Panc1 (cell line): ENCODE measurements at regions not wholly inside any gene's neighbourhood (a gene's known extent, or its start where the extent isn't known, plus 50 kb on each side); places are given as distances from the start of the nearest gene placed in this dataset.
"Not testable (repeated sequence)": the region's sequence is repeated elsewhere in the genome, so short reads cannot be mapped to it uniquely, and the experiment has no call there.

ENCODE experiments used
- ATAC-seq: fragments of 200-7000 bp; cut with Tn5 transposase; 2 replicates; pipeline ENCODE4 v1.9.1; 2020; ENCODE audit warnings: mild to moderate bottlenecking, moderate library complexity
- BruUV-seq: library from RNA; stranded (reverse); fragments of 400-500 nt; replicated peaks from 2 replicates; lab custom pipeline; 2021; lab: Mats Ljungman, UMichigan
- CTCF ChIA-PET: fragments of 300-600 bp; sonication (Branson Sonifier 250); formaldehyde crosslinking; loops from one replicate; lab custom pipeline; 2022; ENCODE audit warnings: antibody characterized with exemption; lab: Charles Lee
- POLR2A ChIA-PET: fragments of 300-600 bp; sonication (Branson Sonifier 250); formaldehyde crosslinking; loops from one replicate; lab custom pipeline; 2022; ENCODE audit warnings: antibody characterized with exemption; lab: Charles Lee
- DNase-seq: peaks from one replicate; pipeline ENCODE4 v3.0.0-alpha.2; 2010; ENCODE audit warnings: low read depth, low spot score
- H3K27ac ChIP-seq: 2 replicates; pipeline ENCODE4 v1.5.1; 2011; ENCODE audit warnings: mild to moderate bottlenecking, low read length, inconsistent platforms
- H3K27me3 ChIP-seq: fragments of 200-500 bp; sonication (Bioruptor generic); 2 replicates; pipeline ENCODE4 v1.6.0; 2014; ENCODE audit warnings: low read length, inconsistent platforms; ENCODE audit not compliant: control insufficient read depth, insufficient read depth
- H3K36me3 ChIP-seq: fragments of 200-500 bp; sonication (Bioruptor generic); 2 replicates; pipeline ENCODE4 v1.5.1; 2014; ENCODE audit warnings: inconsistent platforms, mild to moderate bottlenecking, low read length, moderate library complexity; ENCODE audit not compliant: control insufficient read depth, insufficient read depth
- H3K4me1 ChIP-seq: 2 replicates; pipeline ENCODE4 v1.5.1; 2011; ENCODE audit warnings: inconsistent platforms, mild to moderate bottlenecking, low read length, moderate library complexity; ENCODE audit not compliant: control insufficient read depth, insufficient read depth
- H3K4me3 ChIP-seq, 2 experiments: 2 replicates each; pipeline ENCODE4 v1.5.1; 2011 to 2012; ENCODE audit warnings: low read depth in 2 of 2, low read length in 2 of 2, mild to moderate bottlenecking in 2 of 2, inconsistent platforms in 1 of 2, moderate library complexity in 1 of 2
- H3K9me3 ChIP-seq: fragments of 200-500 bp; sonication (Bioruptor generic); 2 replicates; pipeline ENCODE4 v1.5.1; 2014; ENCODE audit warnings: low read depth, mild to moderate bottlenecking, inconsistent platforms, low read length, moderate library complexity; ENCODE audit not compliant: control insufficient read depth, insufficient read depth
- POLR2AphosphoS5 ChIP-seq: IDR thresholded peaks from 2 replicates; pipeline ENCODE4 v1.6.1; 2012; ENCODE audit warnings: mild to moderate bottlenecking, low read depth, low read length, moderate library complexity
- SIN3A ChIP-seq: IDR thresholded peaks from 2 replicates; pipeline ENCODE4 v1.6.1; 2012; ENCODE audit warnings: low read depth, mild to moderate bottlenecking, low read length, moderate library complexity, borderline replicate concordance; ENCODE audit not compliant: insufficient read depth
- TCF7L2 ChIP-seq: IDR thresholded peaks from 2 replicates; pipeline ENCODE4 v1.6.1; 2011; ENCODE audit warnings: mild to moderate bottlenecking, low read depth, low read length, inconsistent platforms
- in situ Hi-C: cut with HindIII; loops from 2 replicates; pipeline ENCODE4 v1.10.0; 2016; ENCODE audit warnings: low sequenced_read_pairs, low pct_unique_long_range_greater_than_20kb
- intact Hi-C: fragments of 100-400 bp; cut with micrococcal nuclease; formaldehyde crosslinking; loops from one replicate; pipeline ENCODE4 v1.10.0; 2022; ENCODE audit not compliant: unreplicated experiment
- TF ChIP-seq, protein P1 (sequence below): fragments of 450-650 bp; IDR thresholded peaks from 2 replicates; pipeline ENCODE4 v1.5.1; 2017; ENCODE audit warnings: mild to moderate bottlenecking
- TF ChIP-seq, protein P2 (sequence below), 2 experiments: IDR thresholded peaks; 2 replicates each; pipeline ENCODE4 v1.6.1; 2011 to 2012; ENCODE audit warnings: low read depth in 2 of 2, control low read depth in 1 of 2, low read length in 1 of 2, mild to moderate bottlenecking in 1 of 2, moderate library complexity in 1 of 2; ENCODE audit not compliant: insufficient read depth in 1 of 2

DNA sequence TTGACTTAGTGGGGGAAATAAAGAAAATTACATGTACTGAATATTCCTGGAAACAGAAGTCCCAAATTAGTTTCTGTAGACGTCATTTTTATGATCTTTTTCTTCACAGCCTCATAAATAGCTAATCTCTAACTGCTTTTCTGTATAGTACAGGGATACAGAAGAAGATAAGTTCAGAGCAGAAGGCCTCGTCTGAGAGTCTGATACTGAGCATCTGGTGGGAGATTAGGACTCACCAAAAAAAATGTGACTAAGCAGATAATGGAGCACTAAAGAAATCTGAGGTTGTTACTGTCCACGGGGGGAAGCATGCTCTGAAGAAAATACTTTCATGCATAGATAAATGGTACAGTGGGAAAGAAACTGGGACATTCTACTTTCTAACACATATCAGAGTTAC lies 115.3 kb upstream of the TRPC5 start:
- intact Hi-C loops = no loop called here
- Histone ChIP-seq H3K27ac (no peak overlapping the region), H3K36me3 (no peaks in the 10 kb centered on the region), H3K27me3 (no peaks in the 10 kb centered on the region), H3K4me3 (no peak overlapping the region), H3K9me3 (no peaks in the 10 kb centered on the region), H3K4me1 (no peaks in the 10 kb centered on the region)
- in situ Hi-C loops = no loop called here
- no peak for ATAC-seq
- BruUV-seq = no TSS peak
- no peak for DNase-seq
- ChIA-PET POLR2A (no interaction called here), CTCF (no interaction called here)
- TF ChIP-seq, protein P1, sequence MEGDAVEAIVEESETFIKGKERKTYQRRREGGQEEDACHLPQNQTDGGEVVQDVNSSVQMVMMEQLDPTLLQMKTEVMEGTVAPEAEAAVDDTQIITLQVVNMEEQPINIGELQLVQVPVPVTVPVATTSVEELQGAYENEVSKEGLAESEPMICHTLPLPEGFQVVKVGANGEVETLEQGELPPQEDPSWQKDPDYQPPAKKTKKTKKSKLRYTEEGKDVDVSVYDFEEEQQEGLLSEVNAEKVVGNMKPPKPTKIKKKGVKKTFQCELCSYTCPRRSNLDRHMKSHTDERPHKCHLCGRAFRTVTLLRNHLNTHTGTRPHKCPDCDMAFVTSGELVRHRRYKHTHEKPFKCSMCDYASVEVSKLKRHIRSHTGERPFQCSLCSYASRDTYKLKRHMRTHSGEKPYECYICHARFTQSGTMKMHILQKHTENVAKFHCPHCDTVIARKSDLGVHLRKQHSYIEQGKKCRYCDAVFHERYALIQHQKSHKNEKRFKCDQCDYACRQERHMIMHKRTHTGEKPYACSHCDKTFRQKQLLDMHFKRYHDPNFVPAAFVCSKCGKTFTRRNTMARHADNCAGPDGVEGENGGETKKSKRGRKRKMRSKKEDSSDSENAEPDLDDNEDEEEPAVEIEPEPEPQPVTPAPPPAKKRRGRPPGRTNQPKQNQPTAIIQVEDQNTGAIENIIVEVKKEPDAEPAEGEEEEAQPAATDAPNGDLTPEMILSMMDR = no peak
- no peak for TF ChIP-seq POLR2AphosphoS5
- TF ChIP-seq TCF7L2 = no peak
- TF ChIP-seq SIN3A = no peak
- TF ChIP-seq, protein P2, sequence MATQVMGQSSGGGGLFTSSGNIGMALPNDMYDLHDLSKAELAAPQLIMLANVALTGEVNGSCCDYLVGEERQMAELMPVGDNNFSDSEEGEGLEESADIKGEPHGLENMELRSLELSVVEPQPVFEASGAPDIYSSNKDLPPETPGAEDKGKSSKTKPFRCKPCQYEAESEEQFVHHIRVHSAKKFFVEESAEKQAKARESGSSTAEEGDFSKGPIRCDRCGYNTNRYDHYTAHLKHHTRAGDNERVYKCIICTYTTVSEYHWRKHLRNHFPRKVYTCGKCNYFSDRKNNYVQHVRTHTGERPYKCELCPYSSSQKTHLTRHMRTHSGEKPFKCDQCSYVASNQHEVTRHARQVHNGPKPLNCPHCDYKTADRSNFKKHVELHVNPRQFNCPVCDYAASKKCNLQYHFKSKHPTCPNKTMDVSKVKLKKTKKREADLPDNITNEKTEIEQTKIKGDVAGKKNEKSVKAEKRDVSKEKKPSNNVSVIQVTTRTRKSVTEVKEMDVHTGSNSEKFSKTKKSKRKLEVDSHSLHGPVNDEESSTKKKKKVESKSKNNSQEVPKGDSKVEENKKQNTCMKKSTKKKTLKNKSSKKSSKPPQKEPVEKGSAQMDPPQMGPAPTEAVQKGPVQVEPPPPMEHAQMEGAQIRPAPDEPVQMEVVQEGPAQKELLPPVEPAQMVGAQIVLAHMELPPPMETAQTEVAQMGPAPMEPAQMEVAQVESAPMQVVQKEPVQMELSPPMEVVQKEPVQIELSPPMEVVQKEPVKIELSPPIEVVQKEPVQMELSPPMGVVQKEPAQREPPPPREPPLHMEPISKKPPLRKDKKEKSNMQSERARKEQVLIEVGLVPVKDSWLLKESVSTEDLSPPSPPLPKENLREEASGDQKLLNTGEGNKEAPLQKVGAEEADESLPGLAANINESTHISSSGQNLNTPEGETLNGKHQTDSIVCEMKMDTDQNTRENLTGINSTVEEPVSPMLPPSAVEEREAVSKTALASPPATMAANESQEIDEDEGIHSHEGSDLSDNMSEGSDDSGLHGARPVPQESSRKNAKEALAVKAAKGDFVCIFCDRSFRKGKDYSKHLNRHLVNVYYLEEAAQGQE (IDR thresholded peaks at IDR 0.05; ENCODE audit: insufficient read depth in 1 of 2, low read depth in 2 of 2, low read length in 1 of 2) = no peak

DNA sequence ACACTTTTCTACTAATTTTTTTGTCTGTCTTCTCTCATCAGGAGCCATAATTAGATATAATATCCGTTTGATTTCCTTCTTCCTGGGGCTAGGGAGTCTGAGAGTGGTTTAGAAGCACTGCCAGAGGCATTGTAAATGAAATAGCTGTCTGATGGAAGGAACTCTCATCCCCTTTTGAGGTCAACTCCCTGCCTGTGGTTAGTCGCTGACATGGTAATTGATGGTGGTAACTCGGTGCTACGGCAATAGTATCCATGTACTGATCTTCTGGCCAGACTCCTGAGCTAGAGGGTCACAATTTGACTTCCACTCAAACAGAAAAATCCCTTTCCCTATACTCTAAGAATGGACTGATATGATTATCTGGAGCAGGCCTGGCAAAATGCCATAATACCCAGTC lies 108.1 kb upstream of the TRPC5 start:
- ChIA-PET POLR2A (no interaction called here), CTCF (no interaction called here)
- ATAC-seq = no peak
- Histone ChIP-seq H3K36me3 (no peaks in the 10 kb centered on the region), H3K4me3 (no peak overlapping the region), H3K4me1 (no peaks in the 10 kb centered on the region), H3K27me3 (no peaks in the 10 kb centered on the region), H3K9me3 (no peaks in the 10 kb centered on the region), H3K27ac (no peak overlapping the region)
- in situ Hi-C loops = no loop called here
- no TSS peak for BruUV-seq
- TF ChIP-seq POLR2AphosphoS5 (no peak), SIN3A (no peak), TCF7L2 (no peak)
- TF ChIP-seq, protein P1 = no peak
- TF ChIP-seq, protein P2 (IDR thresholded peaks at IDR 0.05; ENCODE audit: insufficient read depth in 1 of 2, low read depth in 2 of 2, low read length in 1 of 2) = no peak
- intact Hi-C loops = no loop called here
- DNase-seq = no peak

DNA sequence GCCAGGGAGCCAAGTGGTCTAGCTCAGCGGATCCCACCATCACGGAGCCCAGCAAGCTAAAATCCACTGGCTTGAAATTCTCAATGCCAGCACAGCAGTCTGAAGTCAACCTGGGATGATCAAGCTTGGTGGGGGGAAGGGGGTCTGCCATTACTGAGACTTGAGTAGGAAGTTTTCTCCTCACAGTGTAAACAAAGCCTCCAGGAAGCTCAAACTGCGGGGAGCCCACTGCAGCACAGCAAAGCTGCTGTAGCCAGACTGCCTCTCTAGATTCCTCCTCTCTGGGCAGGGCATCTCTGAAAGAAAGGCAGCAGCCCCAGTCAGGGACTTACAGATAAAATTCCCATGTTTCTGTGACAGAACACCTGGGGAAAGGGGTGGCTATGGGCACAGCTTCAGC lies 98.8 kb upstream of the TRPC5 start:
- in situ Hi-C loops, CTCF ChIA-PET, ATAC-seq, H3K9me3 ChIP-seq, H3K36me3 ChIP-seq, H3K27me3 ChIP-seq, H3K4me1 ChIP-seq, DNase-seq, POLR2A ChIA-PET, H3K4me3 ChIP-seq, BruUV-seq, H3K27ac ChIP-seq, intact Hi-C loops: not testable (repeated sequence)
